A549 (cell line): ENCODE measurements at regions not wholly inside any gene's neighbourhood (a gene's known extent, or its start where the extent isn't known, plus 50 kb on each side); places are given as distances from the start of the nearest gene placed in this dataset.

Source experiments
- CHD2 ChIP-seq: fragments of 150-350 bp; IDR thresholded peaks from 2 replicates; pipeline ENCODE4 v1.6.1; 2014; ENCODE audit warnings: low read length; ENCODE audit not compliant: partially characterized antibody
- CTCF ChIP-seq: fragments of >200 bp; sonication (Bioruptor Twin); formaldehyde crosslinking; IDR thresholded peaks from 3 replicates; pipeline ENCODE4 v1.5.1; 2016
- EHMT2 ChIP-seq: fragments of 200-600 bp; sonication (generic); IDR thresholded peaks from 2 replicates; pipeline ENCODE4 v1.6.1; 2016; ENCODE audit warnings: antibody characterized with exemption, low read depth, mild to moderate bottlenecking, moderate library complexity
- JUNB ChIP-seq: fragments of >200 bp; sonication (Bioruptor Twin); formaldehyde crosslinking; IDR thresholded peaks from 2 replicates; pipeline ENCODE4 v1.6.1; 2016
- MAZ ChIP-seq: fragments of 150-350 bp; IDR thresholded peaks from 2 replicates; pipeline ENCODE4 v1.6.1; 2014; ENCODE audit warnings: antibody characterized with exemption, low read depth, low read length, borderline replicate concordance
- NFE2L2 ChIP-seq: fragments of 150-350 bp; conservative IDR thresholded peaks from 2 replicates; pipeline ENCODE4 v1.6.1; 2014; ENCODE audit warnings: low read length
- POLR2A ChIP-seq: IDR thresholded peaks from 2 replicates; pipeline ENCODE4 v1.6.1; 2012; ENCODE audit warnings: mild to moderate bottlenecking, low read length
- RNF2 ChIP-seq: fragments of 200-600 bp; sonication (generic); IDR thresholded peaks from 2 replicates; pipeline ENCODE4 v1.6.1; 2016; ENCODE audit warnings: low read depth, mild to moderate bottlenecking, antibody characterized with exemption, moderate library complexity, borderline replicate concordance
- SREBF2 ChIP-seq: fragments of 450-650 bp; IDR thresholded peaks from 2 replicates; pipeline ENCODE4 v1.6.1; 2014; ENCODE audit warnings: mild to moderate bottlenecking, moderate library complexity
- ZC3H11A ChIP-seq: fragments of 450-650 bp; IDR thresholded peaks from 2 replicates; pipeline ENCODE4 v1.6.1; 2014; ENCODE audit warnings: antibody characterized with exemption, mild to moderate bottlenecking
- TF ChIP-seq, protein P1 (sequence below): fragments of 200-600 bp; sonication (generic); IDR thresholded peaks from 2 replicates; pipeline ENCODE4 v1.6.1; 2016; ENCODE audit warnings: antibody characterized with exemption, mild to moderate bottlenecking, moderate library complexity
- TF ChIP-seq, protein P2 (sequence below): fragments of 250-450 bp; sonication (Bioruptor Pico); IDR thresholded peaks from 2 replicates; pipeline ENCODE4 v1.5.0; 2021; ENCODE audit warnings: mild to moderate bottlenecking, moderate library complexity, borderline replicate concordance

GRCh38 chr22:47781024-47781423 is 1018.6 kb downstream of the TBC1D22A start:
- TF ChIP-seq CTCF (no peak), POLR2A (no peak), SREBF2 (no peak), ZC3H11A (no peak), MAZ (no peak), RNF2 (no peak), EHMT2 (no peak), CHD2 (no peak), NFE2L2 (no peak), JUNB (no peak)
- TF ChIP-seq, protein P1, sequence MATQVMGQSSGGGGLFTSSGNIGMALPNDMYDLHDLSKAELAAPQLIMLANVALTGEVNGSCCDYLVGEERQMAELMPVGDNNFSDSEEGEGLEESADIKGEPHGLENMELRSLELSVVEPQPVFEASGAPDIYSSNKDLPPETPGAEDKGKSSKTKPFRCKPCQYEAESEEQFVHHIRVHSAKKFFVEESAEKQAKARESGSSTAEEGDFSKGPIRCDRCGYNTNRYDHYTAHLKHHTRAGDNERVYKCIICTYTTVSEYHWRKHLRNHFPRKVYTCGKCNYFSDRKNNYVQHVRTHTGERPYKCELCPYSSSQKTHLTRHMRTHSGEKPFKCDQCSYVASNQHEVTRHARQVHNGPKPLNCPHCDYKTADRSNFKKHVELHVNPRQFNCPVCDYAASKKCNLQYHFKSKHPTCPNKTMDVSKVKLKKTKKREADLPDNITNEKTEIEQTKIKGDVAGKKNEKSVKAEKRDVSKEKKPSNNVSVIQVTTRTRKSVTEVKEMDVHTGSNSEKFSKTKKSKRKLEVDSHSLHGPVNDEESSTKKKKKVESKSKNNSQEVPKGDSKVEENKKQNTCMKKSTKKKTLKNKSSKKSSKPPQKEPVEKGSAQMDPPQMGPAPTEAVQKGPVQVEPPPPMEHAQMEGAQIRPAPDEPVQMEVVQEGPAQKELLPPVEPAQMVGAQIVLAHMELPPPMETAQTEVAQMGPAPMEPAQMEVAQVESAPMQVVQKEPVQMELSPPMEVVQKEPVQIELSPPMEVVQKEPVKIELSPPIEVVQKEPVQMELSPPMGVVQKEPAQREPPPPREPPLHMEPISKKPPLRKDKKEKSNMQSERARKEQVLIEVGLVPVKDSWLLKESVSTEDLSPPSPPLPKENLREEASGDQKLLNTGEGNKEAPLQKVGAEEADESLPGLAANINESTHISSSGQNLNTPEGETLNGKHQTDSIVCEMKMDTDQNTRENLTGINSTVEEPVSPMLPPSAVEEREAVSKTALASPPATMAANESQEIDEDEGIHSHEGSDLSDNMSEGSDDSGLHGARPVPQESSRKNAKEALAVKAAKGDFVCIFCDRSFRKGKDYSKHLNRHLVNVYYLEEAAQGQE = no peak
- TF ChIP-seq, protein P2, sequence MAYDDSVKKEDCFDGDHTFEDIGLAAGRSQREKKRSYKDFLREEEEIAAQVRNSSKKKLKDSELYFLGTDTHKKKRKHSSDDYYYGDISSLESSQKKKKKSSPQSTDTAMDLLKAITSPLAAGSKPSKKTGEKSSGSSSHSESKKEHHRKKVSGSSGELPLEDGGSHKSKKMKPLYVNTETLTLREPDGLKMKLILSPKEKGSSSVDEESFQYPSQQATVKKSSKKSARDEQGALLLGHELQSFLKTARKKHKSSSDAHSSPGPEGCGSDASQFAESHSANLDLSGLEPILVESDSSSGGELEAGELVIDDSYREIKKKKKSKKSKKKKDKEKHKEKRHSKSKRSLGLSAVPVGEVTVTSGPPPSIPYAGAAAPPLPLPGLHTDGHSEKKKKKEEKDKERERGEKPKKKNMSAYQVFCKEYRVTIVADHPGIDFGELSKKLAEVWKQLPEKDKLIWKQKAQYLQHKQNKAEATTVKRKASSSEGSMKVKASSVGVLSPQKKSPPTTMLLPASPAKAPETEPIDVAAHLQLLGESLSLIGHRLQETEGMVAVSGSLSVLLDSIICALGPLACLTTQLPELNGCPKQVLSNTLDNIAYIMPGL = no peak
